NCI-H446 (cell line): ENCODE measurements at regions not wholly inside any gene's neighbourhood (a gene's known extent, or its start where the extent isn't known, plus 50 kb on each side); places are given as distances from the start of the nearest gene placed in this dataset.

Experiments
- DNase-seq, 2 experiments: peaks; one replicate each; lab custom pipeline; 2025; lab: John Stamatoyannopoulos, UW

- DNase-seq: no peak
Measured at GRCh38 chr11:134908583-134908982, 496.5 kb upstream of the B3GAT1 start.

- DNase-seq: no peak
Measured at GRCh38 chr11:134907636-134908035, 495.6 kb upstream of the B3GAT1 start.

DNA sequence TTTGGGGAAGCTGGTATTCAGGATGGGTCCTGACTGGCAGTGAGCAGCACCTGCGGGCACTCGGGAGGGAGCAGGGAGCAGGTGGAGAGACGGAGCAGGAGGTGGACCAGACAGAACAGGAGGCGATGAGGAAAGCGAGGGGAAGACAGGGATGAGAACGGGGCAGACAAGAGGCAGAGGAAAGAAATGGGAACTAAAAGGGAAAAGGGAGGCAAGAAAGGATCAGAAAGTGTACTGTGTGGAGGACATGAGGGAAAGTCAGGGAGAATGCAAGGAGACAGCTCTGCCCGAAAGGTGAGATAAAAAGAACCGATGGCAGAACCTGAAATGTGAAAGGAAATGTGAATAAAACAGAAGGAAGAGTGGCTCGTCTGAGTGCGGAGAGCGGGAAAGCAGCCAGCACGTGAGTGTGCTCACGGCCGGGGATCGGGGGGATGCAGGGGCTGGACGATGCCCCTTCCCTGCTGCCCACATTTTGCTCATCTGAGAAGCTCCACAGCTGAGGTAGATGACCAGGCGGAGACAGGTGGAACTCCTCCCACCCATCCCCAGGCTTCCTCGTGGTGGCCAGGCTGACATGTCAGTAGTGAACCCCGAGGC is 494.4 kb upstream of the B3GAT1 start:
- DNase-seq: no peak

- no peak for DNase-seq
Measured at GRCh38 chr11:134905928-134906327, 493.9 kb upstream of the B3GAT1 start.

DNA sequence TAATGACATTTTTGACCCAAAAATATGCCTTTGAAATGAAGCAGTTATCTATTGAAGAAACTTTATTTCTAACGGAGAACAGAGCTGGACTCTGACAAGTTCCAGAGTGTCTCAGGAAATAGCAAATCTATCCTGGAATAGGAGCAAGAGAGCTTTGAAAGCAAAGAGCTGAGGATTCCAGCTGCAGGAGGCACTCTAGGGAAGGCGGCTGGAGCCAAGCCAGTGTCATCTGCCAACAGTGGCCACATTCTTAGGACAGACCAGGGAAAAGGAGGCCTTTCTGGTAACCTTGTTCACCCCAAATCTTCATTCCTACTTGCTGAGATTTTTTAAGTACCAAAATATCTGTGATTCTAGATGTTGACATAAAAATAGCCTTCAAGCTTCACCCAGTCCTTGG is 493.5 kb upstream of the B3GAT1 start:
- DNase-seq: no peak

DNA sequence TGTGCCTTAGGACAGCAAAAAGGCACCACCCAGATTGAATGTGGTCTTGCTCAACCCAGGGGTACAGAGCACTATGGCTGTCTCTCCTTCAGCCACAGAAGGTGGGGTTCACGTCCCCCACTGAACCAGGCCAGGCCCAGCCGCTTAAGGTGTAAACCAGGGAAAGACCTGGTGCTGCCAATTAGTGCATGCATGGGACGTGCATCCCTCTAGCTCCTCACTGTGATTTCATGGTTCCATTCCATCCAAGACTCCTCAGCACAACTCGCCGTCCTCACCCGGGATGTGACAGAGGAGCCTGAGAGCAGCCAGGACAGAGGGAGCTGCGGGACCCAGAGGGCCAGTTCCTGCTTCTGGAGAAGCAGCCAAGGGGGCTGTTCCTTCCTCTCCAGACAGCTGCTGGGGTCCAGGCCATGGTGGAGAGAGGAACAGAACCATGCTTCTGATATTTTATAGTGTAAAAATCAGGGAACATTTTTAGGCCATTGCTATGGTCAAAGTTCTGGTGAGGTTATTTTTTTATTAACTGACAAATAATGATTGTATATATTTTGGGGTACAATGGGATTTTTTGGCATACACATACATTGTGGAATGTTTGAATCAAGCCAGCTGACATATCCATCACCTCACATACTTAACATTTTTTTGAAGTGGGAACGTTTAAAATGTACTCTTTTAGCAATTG is 492.2 kb upstream of the B3GAT1 start:
- no peak for DNase-seq

DNA sequence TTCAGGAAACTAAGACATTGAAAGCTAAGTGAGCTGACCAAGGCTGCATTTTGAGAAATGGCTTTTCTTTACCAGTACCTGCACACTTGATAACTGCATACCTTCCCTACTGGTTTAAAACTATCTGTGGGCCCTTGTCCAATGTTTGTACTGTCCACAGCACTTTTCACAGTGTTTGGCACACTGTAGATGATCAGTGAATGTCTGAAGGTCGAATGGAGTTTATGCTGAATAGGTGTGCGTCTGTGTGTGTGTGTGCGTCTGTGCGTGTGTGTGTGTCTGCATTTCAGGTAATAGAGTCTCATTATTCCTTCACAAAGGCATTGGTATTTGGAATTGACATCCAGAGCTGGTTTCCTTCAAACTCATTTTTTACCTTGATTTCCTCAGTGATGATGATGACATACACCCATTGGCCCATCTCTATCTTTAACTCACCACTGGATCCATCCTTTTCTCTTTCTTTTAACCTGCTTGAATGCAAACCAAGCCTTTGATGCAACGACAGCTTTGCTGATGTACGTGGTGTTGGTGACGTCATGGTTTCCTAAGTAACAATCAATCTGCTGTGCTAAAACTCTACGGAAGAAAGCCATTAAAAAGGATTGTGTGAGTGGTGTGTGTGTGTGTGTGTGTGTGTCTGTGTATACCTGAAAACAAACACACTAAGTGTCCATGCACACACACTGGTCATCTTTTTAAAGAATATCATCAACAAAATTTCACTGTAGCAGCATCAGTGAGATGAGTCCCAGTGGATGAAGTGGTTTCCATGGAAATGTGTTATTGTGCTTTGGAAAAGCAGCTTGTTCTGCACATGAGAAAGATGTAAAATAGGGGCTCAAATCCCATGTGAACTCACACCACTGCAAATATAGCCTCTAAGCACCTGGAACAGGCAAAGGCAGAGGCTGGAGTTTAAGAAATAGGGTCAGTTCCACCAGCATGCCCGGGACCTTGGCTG is 490.2 kb upstream of the B3GAT1 start:
- DNase-seq: no peak

- DNase-seq: no peak
Measured at GRCh38 chr11:134901542-134901941, 489.5 kb upstream of the B3GAT1 start.

DNA sequence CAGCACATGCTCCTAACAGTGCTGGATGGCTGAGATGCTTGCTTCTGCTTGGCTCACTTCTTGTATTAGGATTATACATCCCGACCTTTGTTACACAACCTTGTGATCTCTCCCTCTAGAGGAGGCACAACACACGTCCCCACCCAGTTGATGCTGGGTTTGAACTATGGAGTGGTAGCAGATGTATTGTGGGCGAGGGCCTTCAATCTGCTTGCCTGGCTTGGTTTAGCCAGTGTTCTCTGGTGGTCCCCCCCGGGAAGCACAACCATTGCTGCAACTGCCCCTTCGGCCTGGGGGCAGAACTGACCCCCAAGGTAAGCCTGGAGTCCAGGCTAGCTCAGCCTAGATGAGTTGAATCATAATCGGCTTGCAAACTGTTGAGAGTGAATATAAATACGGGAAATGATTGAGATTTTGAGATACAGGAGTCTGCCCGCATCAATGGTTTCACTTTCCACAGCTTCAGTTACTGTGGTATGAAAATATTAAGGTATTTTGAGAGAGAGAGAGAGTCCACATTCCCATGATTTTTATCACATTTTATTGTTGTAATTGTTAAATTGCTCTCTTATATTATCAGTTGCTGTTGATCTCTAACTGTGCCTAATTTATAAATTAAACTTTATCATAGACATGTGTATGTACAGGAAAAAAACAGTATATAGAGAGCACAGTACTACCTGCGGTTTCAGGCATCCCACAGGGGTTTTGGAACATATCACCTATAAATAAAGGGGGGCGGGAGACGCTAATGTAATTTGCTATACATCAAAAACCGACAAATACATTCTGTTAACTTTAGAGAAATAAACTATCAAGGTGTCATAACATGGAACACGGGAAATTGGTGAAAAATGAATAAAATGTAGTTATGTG is 482.0 kb upstream of the B3GAT1 start:
- DNase-seq: no peak

DNA sequence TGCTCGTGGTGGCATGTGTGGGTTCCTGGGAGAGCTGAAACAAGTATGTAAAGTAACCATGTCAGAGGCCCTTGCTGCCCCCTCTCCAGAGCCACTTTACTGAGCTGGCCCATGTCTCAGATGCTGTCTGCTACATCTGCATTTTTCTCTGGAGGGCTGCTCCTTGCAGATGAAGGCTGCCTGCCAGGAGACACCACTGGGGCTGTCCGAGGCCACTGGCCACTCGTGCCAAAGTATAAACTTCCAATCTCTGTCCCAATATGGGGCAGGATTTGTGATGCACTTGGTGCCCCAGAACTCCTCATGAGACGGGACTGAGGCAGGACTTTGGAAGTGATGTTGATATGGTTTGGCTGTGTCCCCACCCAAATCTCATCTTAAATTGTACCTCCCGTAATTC is 478.4 kb upstream of the B3GAT1 start:
- no peak for DNase-seq

DNA sequence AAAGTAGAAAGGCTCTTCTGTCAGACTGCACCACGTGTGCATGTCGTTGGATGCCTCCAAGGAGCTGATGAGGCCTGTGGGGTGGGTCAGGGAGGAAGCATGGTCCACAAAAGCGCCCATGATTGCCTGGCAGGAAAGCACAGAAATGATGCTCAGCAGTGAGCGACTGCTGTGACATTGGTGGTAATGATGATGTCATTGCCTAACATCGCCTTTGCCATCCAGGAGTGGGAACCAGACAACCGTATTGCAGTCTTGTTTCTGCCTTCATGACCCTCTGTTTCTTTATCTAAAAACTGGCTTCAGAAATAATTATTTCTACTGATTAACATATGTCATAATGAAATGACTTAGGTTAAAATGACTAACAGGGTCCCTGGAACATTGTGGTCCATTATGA is 477.8 kb upstream of the B3GAT1 start:
- DNase-seq: no peak

GRCh38 chr11:134888821-134889220 is 476.8 kb upstream of the B3GAT1 start:
- DNase-seq: no peak

GRCh38 chr11:134887896-134888295 is 475.9 kb upstream of the B3GAT1 start:
- no peak for DNase-seq

DNA sequence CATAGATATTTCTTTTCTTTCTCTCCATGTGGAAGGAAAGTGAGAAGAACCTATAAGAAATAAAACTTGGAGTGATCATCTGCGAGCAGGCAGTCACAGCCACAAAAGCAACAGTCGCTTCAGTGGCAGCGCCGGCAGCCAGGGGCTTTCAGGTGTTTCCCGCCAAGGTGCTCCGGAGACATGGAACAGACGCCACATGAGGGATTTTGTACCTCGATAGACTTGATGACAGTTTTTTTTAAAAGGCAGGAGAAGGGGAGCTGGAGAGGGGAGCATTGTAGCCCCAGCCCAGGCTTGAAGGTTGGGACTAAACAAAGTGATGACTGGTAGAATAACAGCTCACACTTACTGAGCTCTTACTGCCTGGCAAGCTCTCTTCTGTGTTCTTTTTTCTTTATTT is 471.4 kb upstream of the B3GAT1 start:
- no peak for DNase-seq

DNA sequence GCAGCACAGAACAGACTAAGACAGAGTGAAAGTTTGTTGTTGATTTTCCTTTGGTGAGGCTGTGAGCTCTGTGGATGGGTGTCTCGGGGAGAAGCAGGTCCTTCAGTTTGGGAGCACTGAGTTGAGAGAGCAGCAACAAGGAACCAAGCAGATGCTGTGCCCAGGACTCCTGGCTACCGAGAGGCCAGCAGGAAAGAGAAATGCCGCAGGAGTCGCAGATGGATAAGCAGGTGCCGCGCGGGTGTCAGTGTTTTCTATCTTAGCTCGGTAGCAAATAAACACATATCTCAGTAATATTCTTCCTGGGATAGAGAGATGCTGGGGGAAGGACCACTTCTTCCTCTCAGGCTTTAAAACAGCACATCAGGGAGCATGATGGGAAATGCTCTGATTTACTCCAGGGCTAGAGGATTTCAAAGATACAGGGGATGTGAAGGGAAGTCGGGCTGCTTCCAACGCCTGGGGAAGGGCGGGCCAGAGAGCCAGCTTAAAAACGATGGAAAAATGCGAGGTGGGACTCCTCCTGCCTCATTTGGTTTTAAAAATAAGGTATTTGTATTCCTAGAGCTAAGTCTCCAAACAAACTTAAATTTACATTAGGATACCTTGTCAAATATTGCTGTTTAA is 470.7 kb upstream of the B3GAT1 start:
- DNase-seq: no peak

DNA sequence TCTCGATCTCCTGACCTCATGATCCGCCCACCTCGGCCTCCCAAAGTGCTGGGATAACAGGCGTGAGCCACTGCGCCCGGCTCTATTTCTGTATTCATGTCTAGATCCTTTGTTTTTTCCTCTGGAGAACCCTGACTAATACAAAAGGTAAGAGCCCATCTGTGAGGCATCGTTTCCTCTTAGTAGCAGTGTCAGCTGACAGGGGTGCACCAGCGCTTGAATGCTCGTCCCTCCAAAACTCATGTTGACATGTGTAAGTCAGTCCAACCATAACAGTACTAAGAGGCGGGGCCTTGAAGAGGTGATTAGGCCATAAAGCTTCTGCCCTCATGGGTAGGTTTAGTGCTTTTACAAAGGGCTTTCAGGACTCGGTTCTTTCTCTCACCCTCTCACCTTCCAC is 470.1 kb upstream of the B3GAT1 start:
- DNase-seq: no peak

DNA sequence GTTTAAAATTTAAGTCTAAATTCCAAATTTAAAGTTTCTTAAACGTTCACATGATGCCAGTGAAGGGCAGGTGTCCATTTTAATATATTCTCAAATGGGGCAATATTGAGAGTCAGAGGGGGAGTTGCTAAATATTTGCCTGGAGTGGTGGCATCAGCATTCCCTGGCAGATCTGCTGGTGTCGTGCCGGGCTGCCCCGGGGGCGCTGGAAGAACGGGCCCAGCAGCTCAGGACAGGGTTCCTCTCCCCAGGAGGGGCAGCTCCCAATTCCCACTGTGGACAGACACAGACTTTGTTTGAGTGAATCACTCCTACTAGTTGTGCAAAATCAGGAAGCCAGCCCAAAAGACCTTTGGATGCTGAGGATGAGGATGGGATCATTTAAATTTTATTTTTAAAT is 468.7 kb upstream of the B3GAT1 start:
- no peak for DNase-seq

GRCh38 chr11:134879931-134880330 is 467.9 kb upstream of the B3GAT1 start:
- DNase-seq: no peak

DNA sequence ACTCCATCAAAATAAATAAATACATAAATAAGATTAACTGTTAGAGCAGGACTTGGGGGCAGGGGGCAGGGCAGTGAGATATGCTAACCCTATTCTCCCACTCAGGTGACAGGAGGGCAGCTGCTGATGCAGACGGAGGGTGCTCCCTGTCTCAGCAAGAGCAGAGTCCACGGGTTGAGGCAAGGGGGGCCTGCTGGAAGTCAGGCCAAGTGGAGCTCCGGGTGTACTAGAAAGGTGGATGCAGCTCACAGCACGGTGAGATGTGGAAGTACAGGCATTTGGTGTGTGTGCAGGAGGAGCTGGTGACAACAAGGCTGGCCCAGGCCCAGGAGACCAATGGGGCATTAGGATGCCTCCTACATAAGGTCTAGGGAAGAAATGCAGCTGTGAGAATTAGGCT is 467.3 kb upstream of the B3GAT1 start:
- DNase-seq: no peak

- no peak for DNase-seq
Measured at GRCh38 chr11:134878785-134879184, 466.7 kb upstream of the B3GAT1 start.

DNA sequence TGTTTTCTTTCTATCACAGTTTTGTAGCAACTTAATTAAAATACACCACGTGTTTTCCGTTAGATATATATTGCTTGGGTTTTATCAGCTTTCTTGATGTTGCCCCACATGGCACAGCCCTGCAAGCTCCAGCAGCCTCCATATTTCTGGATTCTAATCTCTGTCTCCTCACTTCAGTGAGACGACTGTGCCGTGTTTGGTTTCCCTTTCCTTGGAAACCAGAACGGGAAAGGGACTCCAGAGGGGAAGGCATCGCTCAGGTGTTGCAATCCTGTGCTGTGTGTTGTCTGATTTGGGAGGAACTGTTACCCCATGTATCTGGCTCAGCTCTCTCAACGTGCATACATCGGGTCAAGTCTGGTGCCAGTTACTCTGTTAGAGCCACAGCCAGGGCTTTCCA is 464.2 kb upstream of the B3GAT1 start:
- no peak for DNase-seq
